Breast epithelium (tissue), 3 donors: ENCODE measurements at regions not wholly inside any gene's neighbourhood (a gene's known extent, or its start where the extent isn't known, plus 50 kb on each side); places are given as distances from the start of the nearest gene placed in this dataset.

Experiments used
- POLR2A ChIP-seq: fragments of 450-650 bp; IDR thresholded peaks from one replicate; pipeline ENCODE4 v1.6.1; 2016; ENCODE audit warnings: antibody characterized with exemption, mild to moderate bottlenecking, moderate library complexity
- TF ChIP-seq, protein P1 (sequence below), 3 donors: fragments of 450-650 bp; IDR thresholded peaks; one replicate each; pipeline ENCODE4 v1.5.1; 2016 to 2017; ENCODE audit warnings: antibody characterized with exemption in 3 of 3, mild to moderate bottlenecking in 3 of 3, moderate library complexity in 3 of 3

DNA sequence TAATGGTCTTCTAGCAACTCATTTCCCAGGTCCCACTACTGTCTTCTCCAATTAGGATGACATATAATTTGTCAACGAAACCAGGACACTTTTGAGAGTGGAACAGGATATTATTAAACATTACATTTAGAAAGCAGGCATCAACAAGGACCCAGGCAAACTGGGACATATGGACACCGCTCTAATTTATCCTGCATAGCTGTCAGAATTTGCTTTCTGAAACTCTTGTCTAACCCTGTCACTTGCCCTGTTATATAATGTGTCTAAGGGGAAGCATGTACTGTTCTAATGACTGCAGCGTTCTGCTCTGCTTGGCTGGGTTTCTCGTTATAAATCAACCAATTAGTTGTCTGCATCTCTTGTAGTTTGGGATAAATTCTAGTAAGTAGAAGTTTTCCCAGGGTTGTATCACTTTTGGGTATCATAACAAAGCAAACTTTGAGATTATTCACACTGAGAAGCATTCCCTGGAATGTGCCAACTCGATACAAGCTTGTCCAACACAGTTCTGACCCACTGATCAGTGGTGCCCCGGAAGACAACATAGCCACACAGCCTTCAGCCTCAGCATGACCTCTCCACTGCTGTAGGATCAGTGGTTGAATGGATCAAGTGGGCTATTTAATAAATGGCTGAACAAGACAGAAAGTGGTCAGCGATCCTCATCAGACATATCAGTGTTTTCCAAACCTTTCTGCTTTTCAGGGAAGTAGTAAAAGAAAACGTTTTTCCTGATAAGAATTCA is 228.1 kb downstream of the KIF20B start:
- TF ChIP-seq, protein P1, sequence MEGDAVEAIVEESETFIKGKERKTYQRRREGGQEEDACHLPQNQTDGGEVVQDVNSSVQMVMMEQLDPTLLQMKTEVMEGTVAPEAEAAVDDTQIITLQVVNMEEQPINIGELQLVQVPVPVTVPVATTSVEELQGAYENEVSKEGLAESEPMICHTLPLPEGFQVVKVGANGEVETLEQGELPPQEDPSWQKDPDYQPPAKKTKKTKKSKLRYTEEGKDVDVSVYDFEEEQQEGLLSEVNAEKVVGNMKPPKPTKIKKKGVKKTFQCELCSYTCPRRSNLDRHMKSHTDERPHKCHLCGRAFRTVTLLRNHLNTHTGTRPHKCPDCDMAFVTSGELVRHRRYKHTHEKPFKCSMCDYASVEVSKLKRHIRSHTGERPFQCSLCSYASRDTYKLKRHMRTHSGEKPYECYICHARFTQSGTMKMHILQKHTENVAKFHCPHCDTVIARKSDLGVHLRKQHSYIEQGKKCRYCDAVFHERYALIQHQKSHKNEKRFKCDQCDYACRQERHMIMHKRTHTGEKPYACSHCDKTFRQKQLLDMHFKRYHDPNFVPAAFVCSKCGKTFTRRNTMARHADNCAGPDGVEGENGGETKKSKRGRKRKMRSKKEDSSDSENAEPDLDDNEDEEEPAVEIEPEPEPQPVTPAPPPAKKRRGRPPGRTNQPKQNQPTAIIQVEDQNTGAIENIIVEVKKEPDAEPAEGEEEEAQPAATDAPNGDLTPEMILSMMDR (IDR thresholded peaks at IDR 0.05) = no peak
- TF ChIP-seq POLR2A = no peak
